ENCODE measurements at regions not wholly inside any gene's neighbourhood (a gene's known extent, or its start where the extent isn't known, plus 50 kb on each side); places are given as distances from the start of the nearest gene placed in this dataset.

DNA sequence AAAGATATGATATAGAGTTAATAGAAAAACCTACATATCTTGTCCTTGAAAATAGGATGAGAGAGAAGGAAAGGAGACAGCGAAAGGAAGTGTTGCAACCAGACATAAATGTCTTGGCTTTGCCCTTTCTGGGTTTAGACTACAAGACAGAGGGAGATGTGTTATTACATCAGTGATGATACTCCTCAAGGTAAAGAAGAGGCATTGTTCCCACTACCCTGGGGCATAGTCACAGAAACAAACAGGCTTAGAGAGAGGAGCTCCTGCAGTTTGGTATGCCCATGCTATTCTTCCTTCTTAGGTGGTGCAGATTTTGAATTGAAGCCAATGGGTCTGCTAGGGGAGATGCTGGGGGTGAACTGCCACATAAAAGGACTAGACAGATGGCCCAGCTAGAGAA is 166.8 kb upstream of the RFX3 start:
- ChIA-PET POLR2A (no interaction called here), CTCF (no interaction called here)
- no peak overlapping the region for H3K4me3 ChIP-seq (ENCODE audit: low read depth in 2 of 2, low read length in 2 of 2)
- H3K27me3 ChIP-seq (ENCODE audit: control insufficient read depth, insufficient read depth, low read length): no peaks in the 10 kb centered on the region
- in situ Hi-C loops (cut with HindIII; ENCODE audit: low pct_unique_long_range_greater_than_20kb, low sequenced_read_pairs) (no loop called here), intact Hi-C loops (cut with micrococcal nuclease; ENCODE audit: unreplicated experiment) (no loop called here)
- H3K36me3 ChIP-seq (ENCODE audit: control insufficient read depth, insufficient read depth, low read length): no peaks in the 10 kb centered on the region
- ATAC-seq: no peak
- H3K9me3 ChIP-seq (ENCODE audit: control insufficient read depth, insufficient read depth, low read depth, low read length): no peaks in the 10 kb centered on the region
- no peak overlapping the region for H3K27ac ChIP-seq (ENCODE audit: low read length)
- TF ChIP-seq POLR2AphosphoS5 (IDR thresholded peaks at IDR 0.05; ENCODE audit: low read depth, low read length) (no peak), SIN3A (IDR thresholded peaks at IDR 0.05; ENCODE audit: borderline replicate concordance, insufficient read depth, low read depth, low read length) (no peak), TCF7L2 (IDR thresholded peaks at IDR 0.05; ENCODE audit: low read depth, low read length) (no peak)
- TF ChIP-seq, protein P1, sequence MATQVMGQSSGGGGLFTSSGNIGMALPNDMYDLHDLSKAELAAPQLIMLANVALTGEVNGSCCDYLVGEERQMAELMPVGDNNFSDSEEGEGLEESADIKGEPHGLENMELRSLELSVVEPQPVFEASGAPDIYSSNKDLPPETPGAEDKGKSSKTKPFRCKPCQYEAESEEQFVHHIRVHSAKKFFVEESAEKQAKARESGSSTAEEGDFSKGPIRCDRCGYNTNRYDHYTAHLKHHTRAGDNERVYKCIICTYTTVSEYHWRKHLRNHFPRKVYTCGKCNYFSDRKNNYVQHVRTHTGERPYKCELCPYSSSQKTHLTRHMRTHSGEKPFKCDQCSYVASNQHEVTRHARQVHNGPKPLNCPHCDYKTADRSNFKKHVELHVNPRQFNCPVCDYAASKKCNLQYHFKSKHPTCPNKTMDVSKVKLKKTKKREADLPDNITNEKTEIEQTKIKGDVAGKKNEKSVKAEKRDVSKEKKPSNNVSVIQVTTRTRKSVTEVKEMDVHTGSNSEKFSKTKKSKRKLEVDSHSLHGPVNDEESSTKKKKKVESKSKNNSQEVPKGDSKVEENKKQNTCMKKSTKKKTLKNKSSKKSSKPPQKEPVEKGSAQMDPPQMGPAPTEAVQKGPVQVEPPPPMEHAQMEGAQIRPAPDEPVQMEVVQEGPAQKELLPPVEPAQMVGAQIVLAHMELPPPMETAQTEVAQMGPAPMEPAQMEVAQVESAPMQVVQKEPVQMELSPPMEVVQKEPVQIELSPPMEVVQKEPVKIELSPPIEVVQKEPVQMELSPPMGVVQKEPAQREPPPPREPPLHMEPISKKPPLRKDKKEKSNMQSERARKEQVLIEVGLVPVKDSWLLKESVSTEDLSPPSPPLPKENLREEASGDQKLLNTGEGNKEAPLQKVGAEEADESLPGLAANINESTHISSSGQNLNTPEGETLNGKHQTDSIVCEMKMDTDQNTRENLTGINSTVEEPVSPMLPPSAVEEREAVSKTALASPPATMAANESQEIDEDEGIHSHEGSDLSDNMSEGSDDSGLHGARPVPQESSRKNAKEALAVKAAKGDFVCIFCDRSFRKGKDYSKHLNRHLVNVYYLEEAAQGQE (IDR thresholded peaks at IDR 0.05; ENCODE audit: insufficient read depth in 1 of 2, low read depth in 2 of 2, low read length in 1 of 2): no peak
- TF ChIP-seq, protein P2, sequence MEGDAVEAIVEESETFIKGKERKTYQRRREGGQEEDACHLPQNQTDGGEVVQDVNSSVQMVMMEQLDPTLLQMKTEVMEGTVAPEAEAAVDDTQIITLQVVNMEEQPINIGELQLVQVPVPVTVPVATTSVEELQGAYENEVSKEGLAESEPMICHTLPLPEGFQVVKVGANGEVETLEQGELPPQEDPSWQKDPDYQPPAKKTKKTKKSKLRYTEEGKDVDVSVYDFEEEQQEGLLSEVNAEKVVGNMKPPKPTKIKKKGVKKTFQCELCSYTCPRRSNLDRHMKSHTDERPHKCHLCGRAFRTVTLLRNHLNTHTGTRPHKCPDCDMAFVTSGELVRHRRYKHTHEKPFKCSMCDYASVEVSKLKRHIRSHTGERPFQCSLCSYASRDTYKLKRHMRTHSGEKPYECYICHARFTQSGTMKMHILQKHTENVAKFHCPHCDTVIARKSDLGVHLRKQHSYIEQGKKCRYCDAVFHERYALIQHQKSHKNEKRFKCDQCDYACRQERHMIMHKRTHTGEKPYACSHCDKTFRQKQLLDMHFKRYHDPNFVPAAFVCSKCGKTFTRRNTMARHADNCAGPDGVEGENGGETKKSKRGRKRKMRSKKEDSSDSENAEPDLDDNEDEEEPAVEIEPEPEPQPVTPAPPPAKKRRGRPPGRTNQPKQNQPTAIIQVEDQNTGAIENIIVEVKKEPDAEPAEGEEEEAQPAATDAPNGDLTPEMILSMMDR (IDR thresholded peaks at IDR 0.05): no peak
- BruUV-seq (replicated peaks): no TSS peak
- DNase-seq (ENCODE audit: low read depth, low spot score): no peak
- H3K4me1 ChIP-seq (ENCODE audit: control insufficient read depth, insufficient read depth, low read length): no peaks in the 10 kb centered on the region

DNA sequence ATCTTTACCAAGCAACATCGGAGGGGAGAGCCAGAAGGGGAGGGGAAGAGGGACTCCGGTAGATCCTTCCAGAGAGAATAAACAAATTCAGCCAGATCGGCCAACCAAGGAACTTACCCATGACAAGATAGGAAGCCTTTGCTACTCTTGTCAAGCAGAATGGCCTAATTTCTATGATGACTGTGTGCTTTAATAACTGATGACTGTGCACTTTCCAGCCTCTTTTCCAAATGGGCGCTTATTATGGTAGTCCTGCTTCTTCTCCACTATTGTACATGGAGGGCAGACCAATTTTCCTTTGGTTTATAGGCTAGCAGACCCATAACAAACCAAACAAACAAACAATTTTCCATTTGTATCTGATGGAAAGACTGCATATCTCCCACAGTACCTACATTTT is 163.8 kb upstream of the RFX3 start:
- Histone ChIP-seq H3K27ac (ENCODE audit: low read length) (no peak overlapping the region), H3K36me3 (ENCODE audit: control insufficient read depth, insufficient read depth, low read length) (no peaks in the 10 kb centered on the region), H3K27me3 (ENCODE audit: control insufficient read depth, insufficient read depth, low read length) (no peaks in the 10 kb centered on the region), H3K4me1 (ENCODE audit: control insufficient read depth, insufficient read depth, low read length) (no peaks in the 10 kb centered on the region), H3K4me3 (ENCODE audit: low read depth in 2 of 2, low read length in 2 of 2) (no peak overlapping the region), H3K9me3 (ENCODE audit: control insufficient read depth, insufficient read depth, low read depth, low read length) (no peaks in the 10 kb centered on the region)
- ATAC-seq (no peak), DNase-seq (ENCODE audit: low read depth, low spot score) (no peak)
- in situ Hi-C loops (cut with HindIII; ENCODE audit: low pct_unique_long_range_greater_than_20kb, low sequenced_read_pairs) (no loop called here), intact Hi-C loops (cut with micrococcal nuclease; ENCODE audit: unreplicated experiment) (no loop called here)
- TF ChIP-seq, protein P1 (IDR thresholded peaks at IDR 0.05; ENCODE audit: insufficient read depth in 1 of 2, low read depth in 2 of 2, low read length in 1 of 2): no peak
- TF ChIP-seq, protein P2 (IDR thresholded peaks at IDR 0.05): no peak
- TF ChIP-seq SIN3A (IDR thresholded peaks at IDR 0.05; ENCODE audit: borderline replicate concordance, insufficient read depth, low read depth, low read length) (no peak), TCF7L2 (IDR thresholded peaks at IDR 0.05; ENCODE audit: low read depth, low read length) (no peak), POLR2AphosphoS5 (IDR thresholded peaks at IDR 0.05; ENCODE audit: low read depth, low read length) (no peak)
- CTCF ChIA-PET: no interaction called here
- POLR2A ChIA-PET: no interaction called here
- no TSS peak for BruUV-seq (replicated peaks)
